ENCODE measurements at regions not wholly inside any gene's neighbourhood (a gene's known extent, or its start where the extent isn't known, plus 50 kb on each side); places are given as distances from the start of the nearest gene placed in this dataset.

- peak; percentile 92 for TF ChIP-seq CTCF (conservative IDR thresholded peaks at IDR 0.05)
- DNase-seq (ENCODE audit: low read depth, low spot score): peak; percentile 44
- Mint-ChIP-seq H3K4me3 (no peak overlapping the region), H3K27ac (ENCODE audit: unreplicated experiment) (no peak overlapping the region), H3K9me3 (no peaks in the 10 kb centered on the region), H3K36me3 (ENCODE audit: low read depth) (no peaks in the 10 kb centered on the region), H3K4me1 (peaks cover 17% of the 10 kb centered on the region), H3K27me3 (ENCODE audit: low read depth) (no peaks in the 10 kb centered on the region)
These were observed 330.3 kb upstream of the MIR17HG start for GRCh38 chr13:91017031-91017668.

- Mint-ChIP-seq H3K4me1 (peaks cover 17% of the 10 kb centered on the region), H3K9me3 (no peaks in the 10 kb centered on the region), H3K36me3 (ENCODE audit: low read depth) (no peaks in the 10 kb centered on the region), H3K27me3 (ENCODE audit: low read depth) (no peaks in the 10 kb centered on the region), H3K4me3 (no peak overlapping the region), H3K27ac (ENCODE audit: unreplicated experiment) (no peak overlapping the region)
- peak; percentile 1 for DNase-seq (ENCODE audit: low read depth, low spot score)
- no peak for TF ChIP-seq CTCF (conservative IDR thresholded peaks at IDR 0.05)
These were observed 329.8 kb upstream of the MIR17HG start for GRCh38 chr13:91017669-91018053.

GRCh38 chr13:91020461-91021034 lies 326.9 kb upstream of the MIR17HG start:
- Mint-ChIP-seq H3K27me3 (ENCODE audit: low read depth) (no peaks in the 10 kb centered on the region), H3K27ac (ENCODE audit: unreplicated experiment) (no peak overlapping the region), H3K9me3 (no peaks in the 10 kb centered on the region), H3K4me3 (no peak overlapping the region), H3K4me1 (peaks cover 17% of the 10 kb centered on the region), H3K36me3 (ENCODE audit: low read depth) (no peaks in the 10 kb centered on the region)
- no peak for DNase-seq (ENCODE audit: low read depth, low spot score)
- no peak for TF ChIP-seq CTCF (conservative IDR thresholded peaks at IDR 0.05)

- DNase-seq (ENCODE audit: low read depth, low spot score): no peak
- H3K27me3 Mint-ChIP-seq (ENCODE audit: low read depth): no peaks in the 10 kb centered on the region
These were observed 323.2 kb upstream of the MIR17HG start for GRCh38 chr13:91024157-91024792.

GRCh38 chr13:91025442-91025841 lies 322.0 kb upstream of the MIR17HG start:
- Mint-ChIP-seq H3K4me3 (no peak overlapping the region), H3K27me3 (ENCODE audit: low read depth) (no peaks in the 10 kb centered on the region), H3K4me1 (peaks cover 7% of the 10 kb centered on the region), H3K9me3 (peaks cover 2% of the 10 kb centered on the region), H3K36me3 (ENCODE audit: low read depth) (no peaks in the 10 kb centered on the region), H3K27ac (ENCODE audit: unreplicated experiment) (no peak overlapping the region)
- no peak for DNase-seq (ENCODE audit: low read depth, low spot score)
- TF ChIP-seq CTCF (conservative IDR thresholded peaks at IDR 0.05): no peak

More at GRCh38 chr13:91024157-91024792, 323.2 kb upstream of the MIR17HG start:
- no peak for TF ChIP-seq CTCF (conservative IDR thresholded peaks at IDR 0.05)
- no peak overlapping the region for H3K27ac Mint-ChIP-seq (ENCODE audit: unreplicated experiment)
- peaks cover 12% of the 10 kb centered on the region for H3K4me1 Mint-ChIP-seq
- H3K9me3 Mint-ChIP-seq: peaks cover 2% of the 10 kb centered on the region
- H3K4me3 Mint-ChIP-seq: no peak overlapping the region
- H3K36me3 Mint-ChIP-seq (ENCODE audit: low read depth): no peaks in the 10 kb centered on the region
